ENCODE measurements at regions not wholly inside any gene's neighbourhood (a gene's known extent, or its start where the extent isn't known, plus 50 kb on each side); places are given as distances from the start of the nearest gene placed in this dataset.
A peak's percentile ranks its signal among the peaks of the same experiment; 100 is the strongest.
"Not testable (repeated sequence)": the region's sequence is repeated elsewhere in the genome, so short reads cannot be mapped to it uniquely, and the experiment has no call there.

GRCh38 chr1:187996780-187997179 is 1168.0 kb downstream of the PLA2G4A start:
- H3K4me3 ChIP-seq (ENCODE audit: severe bottlenecking), result no peak overlapping the region
- no peak for TF ChIP-seq CTCF (IDR thresholded peaks at IDR 0.05; ENCODE audit: poor library complexity, severe bottlenecking)
- H3K36me3 ChIP-seq (ENCODE audit: low read depth), result no peaks in the 10 kb centered on the region
- ATAC-seq (ENCODE audit: low read depth), result no peak
- H3K9me3 ChIP-seq (ENCODE audit: severe bottlenecking), result no peaks in the 10 kb centered on the region
- H3K27ac ChIP-seq (ENCODE audit: poor library complexity, severe bottlenecking), result no peak overlapping the region
- no peaks in the 10 kb centered on the region for H3K27me3 ChIP-seq (ENCODE audit: insufficient read depth, poor library complexity, severe bottlenecking)
- no peak for DNase-seq (ENCODE audit: low spot score)
- no peaks in the 10 kb centered on the region for H3K4me1 ChIP-seq (ENCODE audit: insufficient read depth, poor library complexity, severe bottlenecking)

- Histone ChIP-seq H3K9me3 (ENCODE audit: severe bottlenecking) (no peaks in the 10 kb centered on the region), H3K27ac (ENCODE audit: poor library complexity, severe bottlenecking) (no peak overlapping the region), H3K4me1 (ENCODE audit: insufficient read depth, poor library complexity, severe bottlenecking) (no peaks in the 10 kb centered on the region), H3K27me3 (ENCODE audit: insufficient read depth, poor library complexity, severe bottlenecking) (no peaks in the 10 kb centered on the region), H3K36me3 (ENCODE audit: low read depth) (no peaks in the 10 kb centered on the region), H3K4me3 (ENCODE audit: severe bottlenecking) (no peak overlapping the region)
- TF ChIP-seq CTCF (IDR thresholded peaks at IDR 0.05; ENCODE audit: poor library complexity, severe bottlenecking), result peak; percentile 26
- ATAC-seq (ENCODE audit: low read depth), result peak; percentile 33; the same call in 1 of the 3 replicates
- DNase-seq (ENCODE audit: low spot score), result no peak
Measured at GRCh38 chr1:187999973-188000372, 1171.2 kb downstream of the PLA2G4A start.

GRCh38 chr1:188003687-188004086 is 1174.9 kb downstream of the PLA2G4A start:
- H3K9me3 ChIP-seq (ENCODE audit: severe bottlenecking); DNase-seq (ENCODE audit: low spot score); H3K4me3 ChIP-seq (ENCODE audit: severe bottlenecking); ATAC-seq (ENCODE audit: low read depth); H3K27me3 ChIP-seq (ENCODE audit: insufficient read depth, poor library complexity, severe bottlenecking); H3K27ac ChIP-seq (ENCODE audit: poor library complexity, severe bottlenecking); H3K4me1 ChIP-seq (ENCODE audit: insufficient read depth, poor library complexity, severe bottlenecking); H3K36me3 ChIP-seq (ENCODE audit: low read depth): not testable (repeated sequence)

- no peaks in the 10 kb centered on the region for H3K27me3 ChIP-seq (ENCODE audit: insufficient read depth, poor library complexity, severe bottlenecking)
- no peak overlapping the region for H3K4me3 ChIP-seq (ENCODE audit: severe bottlenecking)
- H3K4me1 ChIP-seq (ENCODE audit: insufficient read depth, poor library complexity, severe bottlenecking), result no peaks in the 10 kb centered on the region
- no peak overlapping the region for H3K27ac ChIP-seq (ENCODE audit: poor library complexity, severe bottlenecking)
- no peaks in the 10 kb centered on the region for H3K36me3 ChIP-seq (ENCODE audit: low read depth)
- DNase-seq (ENCODE audit: low spot score) (no peak), ATAC-seq (ENCODE audit: low read depth) (no peak)
- H3K9me3 ChIP-seq (ENCODE audit: severe bottlenecking), result no peaks in the 10 kb centered on the region
- no peak for TF ChIP-seq CTCF (IDR thresholded peaks at IDR 0.05; ENCODE audit: poor library complexity, severe bottlenecking)
Measured at GRCh38 chr1:188004849-188005248, 1176.1 kb downstream of the PLA2G4A start.

GRCh38 chr1:188006354-188006753 is 1177.6 kb downstream of the PLA2G4A start:
- H3K27ac ChIP-seq (ENCODE audit: poor library complexity, severe bottlenecking), result no peak overlapping the region
- ATAC-seq (ENCODE audit: low read depth), result no peak
- H3K36me3 ChIP-seq (ENCODE audit: low read depth), result no peaks in the 10 kb centered on the region
- no peaks in the 10 kb centered on the region for H3K9me3 ChIP-seq (ENCODE audit: severe bottlenecking)
- TF ChIP-seq CTCF (IDR thresholded peaks at IDR 0.05; ENCODE audit: poor library complexity, severe bottlenecking), result no peak
- H3K4me1 ChIP-seq (ENCODE audit: insufficient read depth, poor library complexity, severe bottlenecking), result no peaks in the 10 kb centered on the region
- no peak for DNase-seq (ENCODE audit: low spot score)
- no peaks in the 10 kb centered on the region for H3K27me3 ChIP-seq (ENCODE audit: insufficient read depth, poor library complexity, severe bottlenecking)
- no peak overlapping the region for H3K4me3 ChIP-seq (ENCODE audit: severe bottlenecking)

GRCh38 chr1:188013222-188013849 is 1184.6 kb downstream of the PLA2G4A start:
- H3K27ac ChIP-seq (ENCODE audit: poor library complexity, severe bottlenecking); DNase-seq (ENCODE audit: low spot score); H3K4me1 ChIP-seq (ENCODE audit: insufficient read depth, poor library complexity, severe bottlenecking); H3K9me3 ChIP-seq (ENCODE audit: severe bottlenecking); ATAC-seq (ENCODE audit: low read depth); H3K4me3 ChIP-seq (ENCODE audit: severe bottlenecking); H3K36me3 ChIP-seq (ENCODE audit: low read depth); H3K27me3 ChIP-seq (ENCODE audit: insufficient read depth, poor library complexity, severe bottlenecking): not testable (repeated sequence)
